H9 (cell line): ENCODE measurements at regions not wholly inside any gene's neighbourhood (a gene's known extent, or its start where the extent isn't known, plus 50 kb on each side); places are given as distances from the start of the nearest gene placed in this dataset.

ENCODE experiments used
- DNase-seq: peaks from one replicate; pipeline ENCODE4 v3.0.0-alpha.2; 2017
- H2AFZ ChIP-seq: one replicate; pipeline ENCODE4 v1.6.1; 2013; ENCODE audit warnings: mild to moderate bottlenecking, low read length, control low read depth, moderate library complexity
- H2AK5ac ChIP-seq: 2 replicates; pipeline ENCODE4 v1.6.1; 2013; ENCODE audit warnings: low read length, control low read depth, mixed read lengths; ENCODE audit not compliant: insufficient read length
- H2BK120ac ChIP-seq: one replicate; pipeline ENCODE4 v1.6.1; 2013; ENCODE audit warnings: low read depth, mild to moderate bottlenecking, low read length, control low read depth, inconsistent platforms; ENCODE audit not compliant: poor library complexity, severe bottlenecking
- H2BK12ac ChIP-seq: 2 replicates; pipeline ENCODE4 v1.6.1; 2013; ENCODE audit warnings: low read length, control low read depth, mixed read lengths, low read depth; ENCODE audit not compliant: insufficient read length
- H2BK15ac ChIP-seq: 2 replicates; pipeline ENCODE4 v1.6.1; 2013; ENCODE audit warnings: low read depth, low read length, control low read depth
- H2BK20ac ChIP-seq: one replicate; pipeline ENCODE4 v1.6.1; 2013; ENCODE audit warnings: low read depth, mild to moderate bottlenecking, low read length, control low read depth, inconsistent platforms; ENCODE audit not compliant: poor library complexity, severe bottlenecking
- H2BK5ac ChIP-seq: 2 replicates; pipeline ENCODE4 v1.6.1; 2013; ENCODE audit warnings: low read length, control low read depth, mixed read lengths; ENCODE audit not compliant: insufficient read length
- H3K14ac ChIP-seq: 2 replicates; pipeline ENCODE4 v1.6.1; 2013; ENCODE audit warnings: low read length, control low read depth; ENCODE audit not compliant: insufficient read depth
- H3K18ac ChIP-seq: 2 replicates; pipeline ENCODE4 v1.6.1; 2013; ENCODE audit warnings: low read depth, mild to moderate bottlenecking, mixed read lengths, low read length, control low read depth; ENCODE audit not compliant: insufficient read length
- H3K23ac ChIP-seq: 2 replicates; pipeline ENCODE4 v1.6.1; 2013; ENCODE audit warnings: low read length, control low read depth, mixed read lengths, low read depth; ENCODE audit not compliant: insufficient read length
- H3K23me2 ChIP-seq: 2 replicates; pipeline ENCODE4 v1.6.1; 2013; ENCODE audit warnings: low read depth, mild to moderate bottlenecking, mixed read lengths, low read length, control low read depth; ENCODE audit not compliant: insufficient read length, poor library complexity, severe bottlenecking
- H3K27ac ChIP-seq: 2 replicates; pipeline ENCODE4 v1.5.1; 2013; ENCODE audit warnings: low read length, control low read depth, mixed read lengths, low read depth; ENCODE audit not compliant: insufficient read length
- H3K27me3 ChIP-seq: 2 replicates; pipeline ENCODE4 v1.6.1; 2013; ENCODE audit warnings: low read length, control low read depth, inconsistent platforms; ENCODE audit not compliant: insufficient read depth
- H3K4ac ChIP-seq: 2 replicates; pipeline ENCODE4 v1.6.1; 2013; ENCODE audit warnings: low read depth, mild to moderate bottlenecking, control low read depth, inconsistent platforms, low read length, moderate library complexity
- H3K4me1 ChIP-seq: 2 replicates; pipeline ENCODE4 v1.6.1; 2013; ENCODE audit warnings: low read length, control low read depth, inconsistent platforms; ENCODE audit not compliant: insufficient read depth
- H3K4me2 ChIP-seq: 2 replicates; pipeline ENCODE4 v1.6.1; 2013; ENCODE audit warnings: low read length, control low read depth, mixed read lengths; ENCODE audit not compliant: insufficient read length, insufficient read depth
- H3K56ac ChIP-seq: 2 replicates; pipeline ENCODE4 v1.6.1; 2013; ENCODE audit warnings: low read depth, mild to moderate bottlenecking, mixed read lengths, low read length, control low read depth; ENCODE audit not compliant: insufficient read length
- H3K79me1 ChIP-seq: 2 replicates; pipeline ENCODE4 v1.6.1; 2013; ENCODE audit warnings: low read depth, mild to moderate bottlenecking, moderate library complexity, low read length, control low read depth, inconsistent platforms; ENCODE audit not compliant: insufficient read depth, poor library complexity, severe bottlenecking
- H3K79me2 ChIP-seq: 2 replicates; pipeline ENCODE4 v1.6.1; 2013; ENCODE audit warnings: low read length, control low read depth, inconsistent platforms; ENCODE audit not compliant: insufficient read depth
- H3K9ac ChIP-seq: 2 replicates; pipeline ENCODE4 v1.6.1; 2013; ENCODE audit warnings: low read length, control low read depth, mixed read lengths; ENCODE audit not compliant: insufficient read length; ENCODE audit errors: extremely low read depth
- H3K9me3 ChIP-seq: one replicate; pipeline ENCODE4 v1.6.1; 2013; ENCODE audit warnings: low read depth, low read length, inconsistent platforms; ENCODE audit not compliant: control insufficient read depth
- H3T11ph ChIP-seq: one replicate; pipeline ENCODE4 v1.6.1; 2013; ENCODE audit warnings: mild to moderate bottlenecking, low read length, control low read depth, inconsistent platforms
- H4K20me1 ChIP-seq: one replicate; pipeline ENCODE4 v1.6.1; 2013; ENCODE audit not compliant: control insufficient read depth, insufficient read length, insufficient read depth
- H4K5ac ChIP-seq: 2 replicates; pipeline ENCODE4 v1.6.1; 2013; ENCODE audit warnings: low read depth, mild to moderate bottlenecking, mixed read lengths, low read length, control low read depth; ENCODE audit not compliant: insufficient read length
- H4K8ac ChIP-seq: replicated peaks from 2 replicates; pipeline ENCODE4 v1.6.1; 2013; ENCODE audit warnings: low read length, control low read depth, mixed read lengths, low read depth; ENCODE audit not compliant: insufficient read length
- H4K91ac ChIP-seq: 2 replicates; pipeline ENCODE4 v1.6.1; 2013; ENCODE audit warnings: low read depth, mild to moderate bottlenecking, moderate library complexity, mixed read lengths, low read length, control low read depth; ENCODE audit not compliant: insufficient read length
- H3K27ac Mint-ChIP-seq, 3 experiments: 2 replicates in 2 of 3; 3 replicates in 1 of 3; pipeline ENCODE4 v1.8.0; 2020 to 2021; ENCODE audit warnings: mixed read lengths in 3 of 3, mild to moderate bottlenecking in 1 of 3, moderate library complexity in 1 of 3
- H3K27me3 Mint-ChIP-seq: 2 replicates; pipeline ENCODE4 v1.8.0; 2021; ENCODE audit warnings: low read depth, mild to moderate bottlenecking, moderate library complexity, mixed read lengths
- H3K36me3 Mint-ChIP-seq, 3 experiments: 2 replicates in 2 of 3; 3 replicates in 1 of 3; pipeline ENCODE4 v1.8.0; 2020 to 2021; ENCODE audit warnings: low read depth in 3 of 3, mixed read lengths in 3 of 3; ENCODE audit not compliant: insufficient read depth in 1 of 3
- H3K4me1 Mint-ChIP-seq, 2 experiments: 2 replicates each; pipeline ENCODE4 v1.8.0; 2020; ENCODE audit warnings: mixed read lengths in 2 of 2
- H3K4me3 Mint-ChIP-seq, 2 experiments: 2 replicates in 1 of 2; 3 replicates in 1 of 2; pipeline ENCODE4 v1.8.0; 2020 to 2021; ENCODE audit warnings: mild to moderate bottlenecking in 2 of 2, mixed read lengths in 2 of 2, moderate library complexity in 1 of 2
- H3K9me3 Mint-ChIP-seq, 2 experiments: 2 replicates in 1 of 2; 3 replicates in 1 of 2; pipeline ENCODE4 v1.8.0; 2020; ENCODE audit warnings: mild to moderate bottlenecking in 2 of 2, mixed read lengths in 2 of 2, moderate library complexity in 1 of 2
- CTCF ChIP-seq: fragments of 200-600 bp; sonication (generic); conservative IDR thresholded peaks from 3 replicates; pipeline ENCODE4 v1.8.0; 2021; ENCODE audit warnings: antibody characterized with exemption, mild to moderate bottlenecking
- WGBS: extraction: QIAGEN DNeasy Blood & Tissue Kit; methylation state at CpG from one replicate; pipeline ENCODE4 v1.1.7; 2013; ENCODE audit warnings: missing lambda C conversion rate, low lambda C conversion rate, mixed read lengths; ENCODE audit not compliant: insufficient read length; ENCODE audit errors: extremely low coverage; 5-methylcytosine and 5-hydroxymethylcytosine counted together

GRCh38 chr1:5744341-5744740 lies 247.9 kb downstream of the NPHP4 start:
- TF ChIP-seq CTCF = no peak
- Histone ChIP-seq H4K20me1 (no peaks in the 10 kb centered on the region), H3K9me3 (no peaks in the 10 kb centered on the region), H4K91ac (no peak overlapping the region), H2BK5ac (no peak overlapping the region), H3K9ac (no peak overlapping the region), H2BK12ac (no peak overlapping the region), H4K8ac (no peak overlapping the region), H2BK20ac (no peak overlapping the region), H4K5ac (no peak overlapping the region), H3K56ac (no peak overlapping the region), H3K79me2 (no peaks in the 10 kb centered on the region), H3T11ph (no peak overlapping the region), H2AK5ac (no peak overlapping the region), H3K79me1 (no peaks in the 10 kb centered on the region), H3K27ac (no peak overlapping the region), H3K23ac (no peak overlapping the region), H3K4me1 (peaks cover 7% of the 10 kb centered on the region), H2BK120ac (no peak overlapping the region), H3K4ac (no peak overlapping the region), H3K27me3 (no peaks in the 10 kb centered on the region), H2BK15ac (no peak overlapping the region), H3K4me2 (no peak overlapping the region), H2AFZ (no peak overlapping the region), H3K23me2 (no peaks in the 10 kb centered on the region), H3K14ac (no peak overlapping the region), H3K18ac (no peak overlapping the region)
- no CpG with 5 or more reads among the region's 6 CpGs for WGBS
- Mint-ChIP-seq H3K9me3 (peaks cover 5 to 8% of the 10 kb centered on the region in 2 experiments; a peak in 3 of 5 replicates), H3K4me1 (peaks cover 9 to 17% of the 10 kb centered on the region in 2 experiments), H3K4me3 (no peak overlapping the region), H3K27me3 (peaks cover 7% of the 10 kb centered on the region), H3K36me3 (peaks cover 0 to 6% (median 3%) of the 10 kb centered on the region in 3 experiments; a peak in 3 of 7 replicates), H3K27ac (peak overlapping the region in 1 of 3 experiments; percentile 0; a peak in 1 of 7 replicates)
- peak; percentile 14 for DNase-seq
